Peyer's patch (tissue), 4 donors: ENCODE measurements at regions not wholly inside any gene's neighbourhood (a gene's known extent, or its start where the extent isn't known, plus 50 kb on each side); places are given as distances from the start of the nearest gene placed in this dataset.

Experiments
- POLR2A ChIP-seq, 2 donors: fragments of 450-650 bp; IDR thresholded peaks; one replicate each; pipeline ENCODE4 v1.5.1; 2017; ENCODE audit warnings: antibody characterized with exemption in 2 of 2, mild to moderate bottlenecking in 2 of 2, moderate library complexity in 2 of 2
- TF ChIP-seq, protein P1 (sequence below), 6 experiments: fragments of 450-650 bp in 4 of 6; fragments of 200-600 bp in 2 of 6; sonication (generic) in 1 of 6; IDR thresholded peaks; one replicate each; pipeline ENCODE4 v1.5.1; 2017 to 2019; ENCODE audit warnings: antibody characterized with exemption in 6 of 6, mild to moderate bottlenecking in 3 of 6, moderate library complexity in 1 of 6

- TF ChIP-seq POLR2A (IDR thresholded peaks at IDR 0.05), result no peak
- TF ChIP-seq, protein P1, sequence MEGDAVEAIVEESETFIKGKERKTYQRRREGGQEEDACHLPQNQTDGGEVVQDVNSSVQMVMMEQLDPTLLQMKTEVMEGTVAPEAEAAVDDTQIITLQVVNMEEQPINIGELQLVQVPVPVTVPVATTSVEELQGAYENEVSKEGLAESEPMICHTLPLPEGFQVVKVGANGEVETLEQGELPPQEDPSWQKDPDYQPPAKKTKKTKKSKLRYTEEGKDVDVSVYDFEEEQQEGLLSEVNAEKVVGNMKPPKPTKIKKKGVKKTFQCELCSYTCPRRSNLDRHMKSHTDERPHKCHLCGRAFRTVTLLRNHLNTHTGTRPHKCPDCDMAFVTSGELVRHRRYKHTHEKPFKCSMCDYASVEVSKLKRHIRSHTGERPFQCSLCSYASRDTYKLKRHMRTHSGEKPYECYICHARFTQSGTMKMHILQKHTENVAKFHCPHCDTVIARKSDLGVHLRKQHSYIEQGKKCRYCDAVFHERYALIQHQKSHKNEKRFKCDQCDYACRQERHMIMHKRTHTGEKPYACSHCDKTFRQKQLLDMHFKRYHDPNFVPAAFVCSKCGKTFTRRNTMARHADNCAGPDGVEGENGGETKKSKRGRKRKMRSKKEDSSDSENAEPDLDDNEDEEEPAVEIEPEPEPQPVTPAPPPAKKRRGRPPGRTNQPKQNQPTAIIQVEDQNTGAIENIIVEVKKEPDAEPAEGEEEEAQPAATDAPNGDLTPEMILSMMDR (IDR thresholded peaks at IDR 0.05), result no peak
Observed at GRCh38 chr3:24933401-24933800, 438.8 kb upstream of the THRB start.
